ENCODE measurements at regions not wholly inside any gene's neighbourhood (a gene's known extent, or its start where the extent isn't known, plus 50 kb on each side); places are given as distances from the start of the nearest gene placed in this dataset.
"Not testable (repeated sequence)": the region's sequence is repeated elsewhere in the genome, so short reads cannot be mapped to it uniquely, and the experiment has no call there.

DNA sequence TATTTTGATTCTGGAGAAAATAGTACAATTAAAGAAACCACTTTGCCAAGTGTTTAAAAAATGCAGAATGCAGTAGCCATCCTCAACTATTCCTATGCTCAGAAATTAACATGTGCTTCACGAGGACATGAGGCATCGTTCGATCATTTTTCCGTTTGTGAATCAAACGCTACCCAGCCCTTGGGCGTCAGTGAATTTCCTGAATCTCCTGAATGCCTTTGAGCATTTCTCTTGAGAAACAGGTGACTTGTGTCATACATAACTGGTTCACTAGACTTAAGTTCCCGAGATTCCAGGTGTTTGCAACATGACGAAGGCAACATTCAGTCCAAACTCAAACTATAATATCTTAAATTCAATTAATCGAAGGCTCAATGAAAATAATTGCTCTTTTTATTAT lies 110.0 kb upstream of the ALKAL2 start:
- peaks cover 0 to 29% (median 18%) of the 10 kb centered on the region in 10 experiments; a peak in 17 of 20 replicates for H3K4me1 ChIP-seq

GRCh38 chr2:397521-397920 lies 109.6 kb upstream of the ALKAL2 start:
- no peak overlapping the region for H3K9ac ChIP-seq
- H3K27ac ChIP-seq: no peak overlapping the region
- H3K36me3 ChIP-seq: no peaks in the 10 kb centered on the region
- H3K4me2 ChIP-seq: no peak overlapping the region
- peaks cover 0 to 5% (median 0%) of the 10 kb centered on the region in 11 experiments; a peak in 2 of 22 replicates for H3K9me3 ChIP-seq (replicated peaks in 1 of 11)
- TF ChIP-seq Cebpa-rat (IDR thresholded peaks at IDR 0.05): no peak
- H3K4me3 ChIP-seq: no peak overlapping the region
- H4K20me1 ChIP-seq: no peaks in the 10 kb centered on the region; a peak in 2 of 22 replicates
- H3K4me1 ChIP-seq: peaks cover 0 to 29% (median 18%) of the 10 kb centered on the region in 10 experiments; a peak in 17 of 20 replicates
- H3K27me3 ChIP-seq: no peaks in the 10 kb centered on the region

More for the DNA sequence above, 110.0 kb upstream of the ALKAL2 start:
- H3K9ac ChIP-seq: no peak overlapping the region
- H3K4me2 ChIP-seq: no peak overlapping the region
- no peak overlapping the region for H3K27ac ChIP-seq
- H3K9me3 ChIP-seq (replicated peaks in 1 of 11): peaks cover 0 to 8% (median 0%) of the 10 kb centered on the region in 11 experiments; a peak in 4 of 22 replicates
- no peaks in the 10 kb centered on the region for H3K27me3 ChIP-seq
- no peaks in the 10 kb centered on the region; a peak in 2 of 22 replicates for H4K20me1 ChIP-seq
- no peaks in the 10 kb centered on the region for H3K36me3 ChIP-seq
- TF ChIP-seq Cebpa-rat (IDR thresholded peaks at IDR 0.05): no peak
- no peak overlapping the region for H3K4me3 ChIP-seq

- H3K27ac ChIP-seq: no peak overlapping the region
- TF ChIP-seq Cebpa-rat (IDR thresholded peaks at IDR 0.05): no peak
- no peaks in the 10 kb centered on the region for H3K36me3 ChIP-seq
- H4K20me1 ChIP-seq: no peaks in the 10 kb centered on the region; a peak in 2 of 22 replicates
- H3K9ac ChIP-seq: no peak overlapping the region
- H3K4me3 ChIP-seq: no peak overlapping the region
- H3K27me3 ChIP-seq: no peaks in the 10 kb centered on the region
- no peak overlapping the region for H3K4me2 ChIP-seq
- peaks cover 0 to 29% (median 18%) of the 10 kb centered on the region in 10 experiments; a peak in 17 of 20 replicates for H3K4me1 ChIP-seq
- H3K9me3 ChIP-seq (replicated peaks in 1 of 11): no peaks in the 10 kb centered on the region
These were observed 109.0 kb upstream of the ALKAL2 start for GRCh38 chr2:396903-397302.

DNA sequence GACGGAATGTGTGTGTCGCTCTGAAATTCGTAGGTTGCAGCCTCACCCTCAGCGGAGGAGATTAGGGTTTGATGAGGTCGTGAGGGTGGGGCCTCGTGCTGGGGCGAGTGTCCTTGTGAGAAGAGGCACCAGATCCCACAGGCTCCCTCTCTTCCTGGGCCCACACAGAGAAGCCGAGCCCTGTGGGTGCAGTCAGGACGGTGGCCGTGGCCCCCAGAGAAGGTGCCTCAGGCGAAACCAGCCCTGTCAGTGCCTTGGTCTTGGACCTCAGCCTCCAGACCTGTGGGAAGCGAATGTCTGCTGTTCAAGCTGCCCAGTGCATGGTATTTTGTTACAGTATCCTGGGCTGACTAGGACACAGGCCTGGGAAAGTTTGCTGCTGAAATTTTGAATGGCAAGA lies 108.0 kb upstream of the ALKAL2 start:
- no peak for TF ChIP-seq Cebpa-rat (IDR thresholded peaks at IDR 0.05)

DNA sequence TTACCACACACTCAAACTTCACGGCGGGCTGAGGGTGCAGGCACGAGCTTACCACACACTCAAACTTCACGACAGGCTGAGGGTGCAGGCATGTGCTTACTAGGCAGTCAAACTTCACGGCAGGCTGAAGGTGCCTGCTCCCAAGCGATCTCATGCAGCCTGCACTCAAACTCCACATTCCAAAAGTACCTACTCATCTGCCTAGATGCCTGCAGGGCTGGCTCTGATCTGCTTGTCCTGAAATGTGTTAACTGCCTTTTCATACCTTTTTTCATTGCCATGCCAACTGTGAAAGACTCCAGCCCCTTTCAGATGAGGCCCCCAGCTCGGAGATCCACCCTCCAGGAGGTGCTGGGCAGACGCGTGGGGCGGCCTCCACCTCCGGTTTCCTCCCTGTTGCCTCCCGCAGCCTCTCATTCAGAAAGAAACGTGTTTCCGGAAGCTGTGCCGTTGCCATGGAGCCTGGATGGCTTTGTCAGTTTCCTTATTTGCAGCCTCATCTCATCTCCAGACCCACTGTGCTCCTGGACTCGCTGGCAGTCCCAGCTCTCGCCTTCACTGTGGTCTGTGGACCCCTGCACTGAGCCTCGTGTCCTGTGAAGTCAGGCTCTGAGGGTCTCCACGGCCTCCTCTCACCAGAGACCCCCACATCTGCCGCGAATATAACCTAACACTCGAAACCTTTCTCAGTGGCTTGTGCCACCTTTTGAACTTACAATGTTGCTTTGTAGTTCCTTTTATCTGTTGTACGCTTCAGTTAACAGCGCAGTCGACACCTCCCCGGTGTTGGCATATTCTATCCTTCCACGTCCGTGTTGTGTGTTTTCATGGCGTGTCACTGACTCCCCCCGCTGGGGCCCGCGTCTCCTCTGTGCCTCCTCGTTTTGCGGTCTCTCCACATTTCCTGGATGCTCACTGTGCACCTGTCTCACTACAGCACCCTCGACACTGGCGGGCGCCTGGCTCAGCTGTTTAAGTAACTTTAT lies 106.1 kb upstream of the ALKAL2 start:
- Histone ChIP-seq H3K27ac (0 out of 22 replicates have a peak overlapping the region, but pooled peaks of 1 of the 11 experiments have one; percentile 15), H3K9ac (peak overlapping the region in 1 of 11 experiments; percentile 21; a peak in 1 of 22 replicates), H3K4me2 (peak overlapping the region in 9 of 11 experiments; percentile 25 to 64 (median 46); a peak in 18 of 22 replicates), H3K4me1 (peaks cover 0 to 24% (median 18%) of the 10 kb centered on the region in 10 experiments; a peak in 17 of 20 replicates), H3K27me3 (no peaks in the 10 kb centered on the region), H4K20me1 (no peaks in the 10 kb centered on the region; a peak in 2 of 22 replicates), H3K9me3 (replicated peaks in 1 of 11) (no peaks in the 10 kb centered on the region), H3K36me3 (no peaks in the 10 kb centered on the region), H3K4me3 (no peak overlapping the region)
- TF ChIP-seq Cebpa-rat (IDR thresholded peaks at IDR 0.05): no peak

More for the DNA sequence above, 108.0 kb upstream of the ALKAL2 start:
- Histone ChIP-seq H3K27ac (no peak overlapping the region), H3K9me3 (replicated peaks in 1 of 11) (no peaks in the 10 kb centered on the region), H3K4me2 (peak overlapping the region in 1 of 11 experiments; percentile 48; a peak in 2 of 22 replicates), H3K4me3 (no peak overlapping the region), H3K36me3 (no peaks in the 10 kb centered on the region), H3K27me3 (no peaks in the 10 kb centered on the region), H4K20me1 (no peaks in the 10 kb centered on the region; a peak in 2 of 22 replicates), H3K9ac (no peak overlapping the region), H3K4me1 (peaks cover 0 to 24% (median 18%) of the 10 kb centered on the region in 10 experiments; a peak in 17 of 20 replicates)

- H3K27me3 ChIP-seq: no peaks in the 10 kb centered on the region
These were observed 105.0 kb upstream of the ALKAL2 start for GRCh38 chr2:392926-393280.

DNA sequence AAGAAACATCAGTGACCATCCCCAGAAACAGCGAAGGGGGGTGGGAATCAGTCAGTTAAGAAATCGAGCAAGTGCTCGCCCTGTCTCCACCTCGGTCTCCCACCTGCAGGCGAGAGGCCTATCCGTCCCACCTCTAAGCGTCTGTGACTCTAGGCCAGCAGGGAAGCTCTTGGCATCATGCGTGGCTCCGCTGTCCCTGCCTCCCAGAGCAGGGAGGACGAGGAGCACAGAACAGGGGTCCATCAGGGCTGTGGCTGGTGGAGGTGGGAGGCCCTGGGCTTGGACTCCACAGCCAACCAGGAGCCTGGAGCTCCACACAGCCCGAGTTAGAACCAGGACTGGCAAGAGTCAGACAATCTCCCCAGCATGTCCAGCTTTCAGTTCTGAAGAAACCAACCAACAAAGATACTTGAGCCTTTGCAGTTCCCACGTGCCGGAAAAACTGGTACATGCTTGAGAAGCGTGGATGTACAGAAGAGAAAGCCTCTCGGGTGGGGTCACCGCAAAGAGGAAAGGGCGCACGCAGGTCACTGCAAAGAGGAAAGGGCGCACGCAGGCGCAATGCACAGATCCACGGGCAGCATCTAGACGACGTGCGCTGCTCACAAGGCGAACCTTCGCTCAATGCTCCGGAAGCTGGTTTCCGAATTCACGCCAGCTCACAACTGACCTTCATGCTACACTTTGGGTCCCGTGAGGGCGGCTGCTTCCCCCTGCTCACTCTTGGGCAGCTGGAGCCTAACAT lies 104.5 kb upstream of the ALKAL2 start:
- Histone ChIP-seq H4K20me1 (no peaks in the 10 kb centered on the region; a peak in 2 of 22 replicates), H3K4me1 (peaks cover 0 to 24% (median 18%) of the 10 kb centered on the region in 10 experiments; a peak in 17 of 20 replicates), H3K4me3 (no peak overlapping the region), H3K9me3 (replicated peaks in 1 of 11) (no peaks in the 10 kb centered on the region), H3K4me2 (no peak overlapping the region), H3K9ac (no peak overlapping the region), H3K36me3 (no peaks in the 10 kb centered on the region), H3K27me3 (no peaks in the 10 kb centered on the region), H3K27ac (no peak overlapping the region)
- no peak for TF ChIP-seq Cebpa-rat (IDR thresholded peaks at IDR 0.05)

More at GRCh38 chr2:392926-393280, 105.0 kb upstream of the ALKAL2 start:
- no peak overlapping the region for H3K9ac ChIP-seq
- H3K4me2 ChIP-seq: no peak overlapping the region
- H4K20me1 ChIP-seq: no peaks in the 10 kb centered on the region; a peak in 2 of 22 replicates
- TF ChIP-seq Cebpa-rat (IDR thresholded peaks at IDR 0.05): no peak
- H3K9me3 ChIP-seq (replicated peaks in 1 of 11): no peaks in the 10 kb centered on the region
- no peak overlapping the region for H3K27ac ChIP-seq
- no peak overlapping the region for H3K4me3 ChIP-seq
- H3K4me1 ChIP-seq: peaks cover 0 to 24% (median 18%) of the 10 kb centered on the region in 10 experiments; a peak in 17 of 20 replicates
- no peaks in the 10 kb centered on the region for H3K36me3 ChIP-seq

DNA sequence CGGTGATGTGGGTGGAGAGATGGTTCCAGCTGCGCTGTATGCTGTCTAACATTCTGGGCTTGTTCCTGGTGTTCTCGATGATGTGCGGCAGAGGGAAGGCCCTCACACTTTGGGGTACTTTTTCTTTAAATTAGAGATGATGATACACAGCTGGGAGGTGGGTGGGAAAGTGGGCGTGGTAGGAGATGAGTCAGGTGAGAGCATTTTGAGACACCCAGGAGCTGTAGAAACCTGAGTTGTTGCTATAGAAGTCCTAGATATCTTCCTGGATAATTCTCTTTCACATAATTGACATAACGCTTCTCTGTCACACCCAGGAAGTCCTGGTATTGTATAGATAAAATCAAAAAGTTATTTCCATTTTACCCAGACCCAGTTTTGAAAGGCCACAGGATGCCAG lies 103.8 kb upstream of the ALKAL2 start:
- Histone ChIP-seq H4K20me1 (no peaks in the 10 kb centered on the region; a peak in 2 of 22 replicates), H3K4me3 (no peak overlapping the region), H3K9me3 (replicated peaks in 1 of 11) (no peaks in the 10 kb centered on the region), H3K4me2 (no peak overlapping the region), H3K36me3 (no peaks in the 10 kb centered on the region), H3K4me1 (peaks cover 0 to 24% (median 18%) of the 10 kb centered on the region in 10 experiments; a peak in 17 of 20 replicates), H3K27ac (no peak overlapping the region), H3K27me3 (no peaks in the 10 kb centered on the region), H3K9ac (no peak overlapping the region)
- no peak for TF ChIP-seq Cebpa-rat (IDR thresholded peaks at IDR 0.05)

DNA sequence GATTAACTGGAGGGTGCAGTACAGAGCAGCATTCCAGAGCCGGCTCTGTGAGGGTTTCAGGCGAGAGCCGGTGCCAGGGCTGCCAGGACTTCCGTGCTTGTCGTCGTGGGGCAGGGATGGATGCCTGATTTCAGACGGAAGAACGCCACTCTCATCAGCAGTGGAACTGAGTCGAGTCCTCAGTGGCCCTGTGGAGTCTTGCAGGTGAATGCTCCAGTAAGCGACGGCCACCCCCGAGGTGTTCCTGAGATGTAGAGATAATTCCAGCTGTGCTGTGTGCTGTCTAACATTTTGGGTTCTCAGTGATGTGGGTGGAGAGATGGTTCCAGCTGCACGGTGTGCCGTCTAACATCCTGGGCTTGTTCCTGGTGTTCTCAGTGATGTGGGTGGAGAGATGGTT lies 103.1 kb upstream of the ALKAL2 start:
- Histone ChIP-seq H3K27me3 (no peaks in the 10 kb centered on the region), H3K4me2 (no peak overlapping the region), H3K4me3 (no peak overlapping the region), H3K4me1 (peaks cover 0 to 24% (median 18%) of the 10 kb centered on the region in 10 experiments; a peak in 17 of 20 replicates), H4K20me1 (no peaks in the 10 kb centered on the region; a peak in 2 of 22 replicates), H3K27ac (no peak overlapping the region), H3K9ac (no peak overlapping the region), H3K36me3 (no peaks in the 10 kb centered on the region), H3K9me3 (replicated peaks in 1 of 11) (no peaks in the 10 kb centered on the region)
- no peak for TF ChIP-seq Cebpa-rat (IDR thresholded peaks at IDR 0.05)

- not testable (repeated sequence) for H3K4me3 ChIP-seq; H3K27me3 ChIP-seq; H3K4me2 ChIP-seq; H3K36me3 ChIP-seq; H3K9ac ChIP-seq; H3K27ac ChIP-seq; H3K9me3 ChIP-seq (replicated peaks in 1 of 11); H4K20me1 ChIP-seq
- H3K4me1 ChIP-seq: peaks cover 0 to 17% (median 15%) of the 10 kb centered on the region in 10 experiments; a peak in 17 of 20 replicates
These were observed 102.1 kb upstream of the ALKAL2 start for GRCh38 chr2:389985-390384.

DNA sequence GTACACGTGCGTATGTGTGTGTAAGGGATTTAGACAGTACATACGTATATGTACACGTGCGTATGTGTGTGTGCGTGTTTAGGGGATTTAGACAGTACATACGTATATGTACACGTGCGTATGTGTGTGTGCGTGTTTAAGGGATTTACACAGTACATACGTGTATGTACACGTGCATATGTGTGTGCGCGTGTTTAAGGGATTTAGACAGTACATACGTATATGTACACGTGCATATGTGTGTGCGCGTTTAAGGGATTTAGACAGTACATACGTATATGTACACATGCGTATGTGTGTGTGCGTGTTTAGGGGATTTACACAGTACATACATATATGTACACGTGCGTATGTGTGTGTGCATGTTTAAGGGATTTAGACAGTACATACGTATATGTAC lies 100.9 kb upstream of the ALKAL2 start:
- not testable (repeated sequence) for H3K36me3 ChIP-seq; H3K27me3 ChIP-seq; H3K4me2 ChIP-seq; H3K9me3 ChIP-seq (replicated peaks in 1 of 11); H3K4me3 ChIP-seq; H3K9ac ChIP-seq; H3K27ac ChIP-seq; H4K20me1 ChIP-seq
- peaks cover 0 to 13% (median 8%) of the 10 kb centered on the region in 10 experiments; a peak in 13 of 20 replicates for H3K4me1 ChIP-seq
